ENCODE measurements at regions not wholly inside any gene's neighbourhood (a gene's known extent, or its start where the extent isn't known, plus 50 kb on each side); places are given as distances from the start of the nearest gene placed in this dataset.

DNA sequence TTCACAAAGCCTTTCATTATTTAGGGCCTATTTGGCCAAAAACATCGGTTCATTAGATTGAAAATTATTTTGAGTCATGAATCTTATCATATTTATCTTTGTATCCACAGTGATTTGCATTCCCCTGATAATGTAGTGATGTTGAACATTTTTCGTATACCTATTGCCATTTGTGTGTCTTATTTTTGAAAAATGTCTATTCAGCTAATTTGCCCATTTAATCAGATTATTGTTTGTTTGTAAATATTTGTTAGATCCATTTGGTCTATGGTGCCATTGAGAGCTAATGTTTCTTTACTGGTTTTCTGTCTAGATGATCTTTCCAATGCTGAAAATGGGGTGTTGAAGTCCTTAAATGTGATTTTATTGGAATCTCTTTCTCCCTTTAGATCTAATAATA lies 439.2 kb upstream of the TYRP1 start:
- Mint-ChIP-seq H3K27ac (no peak overlapping the region), H3K27me3 (ENCODE audit: low read depth) (no peaks in the 10 kb centered on the region), H3K4me3 (no peak overlapping the region), H3K36me3 (peaks cover 28% of the 10 kb centered on the region), H3K4me1 (no peaks in the 10 kb centered on the region), H3K9me3 (peaks cover 44% of the 10 kb centered on the region)
- DNase-seq (ENCODE audit: low spot score) (no peak), ATAC-seq (no peak)
- ChIA-PET POLR2A (no interaction called here), CTCF (no interaction called here)
- TF ChIP-seq ESRRA (CRISPR knock-in tag; IDR thresholded peaks at IDR 0.05; ENCODE audit: borderline replicate concordance) (no peak), SMAD3 (CRISPR knock-in tag; IDR thresholded peaks at IDR 0.05; ENCODE audit: borderline replicate concordance) (no peak), CREM (CRISPR knock-in tag; IDR thresholded peaks at IDR 0.05) (no peak), JAZF1 (CRISPR knock-in tag; IDR thresholded peaks at IDR 0.05) (no peak), ZNF671 (CRISPR knock-in tag; IDR thresholded peaks at IDR 0.05) (no peak), ZNF423 (CRISPR knock-in tag; IDR thresholded peaks at IDR 0.05) (no peak), ZNF317 (CRISPR knock-in tag; IDR thresholded peaks at IDR 0.05; ENCODE audit: borderline replicate concordance, low read depth) (no peak), KAT7 (CRISPR knock-in tag; IDR thresholded peaks at IDR 0.05; ENCODE audit: borderline replicate concordance) (no peak), FOXK1 (CRISPR knock-in tag; IDR thresholded peaks at IDR 0.05) (no peak), MXD4 (CRISPR knock-in tag; IDR thresholded peaks at IDR 0.05; ENCODE audit: borderline replicate concordance) (no peak), FOXP4 (CRISPR knock-in tag; IDR thresholded peaks at IDR 0.05) (no peak), NR2C2 (CRISPR knock-in tag; IDR thresholded peaks at IDR 0.05) (no peak), ERG (CRISPR knock-in tag; IDR thresholded peaks at IDR 0.05) (no peak), GRHL2 (CRISPR knock-in tag; IDR thresholded peaks at IDR 0.05; ENCODE audit: insufficient replicate concordance, severe bottlenecking) (no peak), TEAD4 (CRISPR knock-in tag; IDR thresholded peaks at IDR 0.05) (no peak), TEAD1 (CRISPR knock-in tag; IDR thresholded peaks at IDR 0.05) (no peak), NR3C1 (CRISPR knock-in tag; conservative IDR thresholded peaks at IDR 0.05; ENCODE audit: low read depth) (no peak)
- TF ChIP-seq, protein P1, sequence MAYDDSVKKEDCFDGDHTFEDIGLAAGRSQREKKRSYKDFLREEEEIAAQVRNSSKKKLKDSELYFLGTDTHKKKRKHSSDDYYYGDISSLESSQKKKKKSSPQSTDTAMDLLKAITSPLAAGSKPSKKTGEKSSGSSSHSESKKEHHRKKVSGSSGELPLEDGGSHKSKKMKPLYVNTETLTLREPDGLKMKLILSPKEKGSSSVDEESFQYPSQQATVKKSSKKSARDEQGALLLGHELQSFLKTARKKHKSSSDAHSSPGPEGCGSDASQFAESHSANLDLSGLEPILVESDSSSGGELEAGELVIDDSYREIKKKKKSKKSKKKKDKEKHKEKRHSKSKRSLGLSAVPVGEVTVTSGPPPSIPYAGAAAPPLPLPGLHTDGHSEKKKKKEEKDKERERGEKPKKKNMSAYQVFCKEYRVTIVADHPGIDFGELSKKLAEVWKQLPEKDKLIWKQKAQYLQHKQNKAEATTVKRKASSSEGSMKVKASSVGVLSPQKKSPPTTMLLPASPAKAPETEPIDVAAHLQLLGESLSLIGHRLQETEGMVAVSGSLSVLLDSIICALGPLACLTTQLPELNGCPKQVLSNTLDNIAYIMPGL (CRISPR knock-in tag; IDR thresholded peaks at IDR 0.05), result no peak
- TF ChIP-seq, protein P2, sequence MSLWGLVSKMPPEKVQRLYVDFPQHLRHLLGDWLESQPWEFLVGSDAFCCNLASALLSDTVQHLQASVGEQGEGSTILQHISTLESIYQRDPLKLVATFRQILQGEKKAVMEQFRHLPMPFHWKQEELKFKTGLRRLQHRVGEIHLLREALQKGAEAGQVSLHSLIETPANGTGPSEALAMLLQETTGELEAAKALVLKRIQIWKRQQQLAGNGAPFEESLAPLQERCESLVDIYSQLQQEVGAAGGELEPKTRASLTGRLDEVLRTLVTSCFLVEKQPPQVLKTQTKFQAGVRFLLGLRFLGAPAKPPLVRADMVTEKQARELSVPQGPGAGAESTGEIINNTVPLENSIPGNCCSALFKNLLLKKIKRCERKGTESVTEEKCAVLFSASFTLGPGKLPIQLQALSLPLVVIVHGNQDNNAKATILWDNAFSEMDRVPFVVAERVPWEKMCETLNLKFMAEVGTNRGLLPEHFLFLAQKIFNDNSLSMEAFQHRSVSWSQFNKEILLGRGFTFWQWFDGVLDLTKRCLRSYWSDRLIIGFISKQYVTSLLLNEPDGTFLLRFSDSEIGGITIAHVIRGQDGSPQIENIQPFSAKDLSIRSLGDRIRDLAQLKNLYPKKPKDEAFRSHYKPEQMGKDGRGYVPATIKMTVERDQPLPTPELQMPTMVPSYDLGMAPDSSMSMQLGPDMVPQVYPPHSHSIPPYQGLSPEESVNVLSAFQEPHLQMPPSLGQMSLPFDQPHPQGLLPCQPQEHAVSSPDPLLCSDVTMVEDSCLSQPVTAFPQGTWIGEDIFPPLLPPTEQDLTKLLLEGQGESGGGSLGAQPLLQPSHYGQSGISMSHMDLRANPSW (CRISPR knock-in tag; conservative IDR thresholded peaks at IDR 0.05; ENCODE audit: low read depth), result no peak
- TF ChIP-seq, protein P3, sequence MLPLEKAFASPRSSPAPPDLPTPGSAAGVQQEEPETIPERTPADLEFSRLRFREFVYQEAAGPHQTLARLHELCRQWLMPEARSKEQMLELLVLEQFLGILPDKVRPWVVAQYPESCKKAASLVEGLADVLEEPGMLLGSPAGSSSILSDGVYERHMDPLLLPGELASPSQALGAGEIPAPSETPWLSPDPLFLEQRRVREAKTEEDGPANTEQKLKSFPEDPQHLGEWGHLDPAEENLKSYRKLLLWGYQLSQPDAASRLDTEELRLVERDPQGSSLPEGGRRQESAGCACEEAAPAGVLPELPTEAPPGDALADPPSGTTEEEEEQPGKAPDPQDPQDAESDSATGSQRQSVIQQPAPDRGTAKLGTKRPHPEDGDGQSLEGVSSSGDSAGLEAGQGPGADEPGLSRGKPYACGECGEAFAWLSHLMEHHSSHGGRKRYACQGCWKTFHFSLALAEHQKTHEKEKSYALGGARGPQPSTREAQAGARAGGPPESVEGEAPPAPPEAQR (CRISPR knock-in tag; IDR thresholded peaks at IDR 0.05), result no peak
